NCI-H1436 treated with DMSO at 0.1 percent for 48 hours (cell line): ENCODE measurements at regions not wholly inside any gene's neighbourhood (a gene's known extent, or its start where the extent isn't known, plus 50 kb on each side); places are given as distances from the start of the nearest gene placed in this dataset.

ENCODE experiments used
- DNase-seq: peaks from one replicate; lab custom pipeline; 2025; lab: John Stamatoyannopoulos, UW

GRCh38 chr2:106978647-106979046 lies 92.7 kb upstream of the ST6GAL2 start:
- no peak for DNase-seq

GRCh38 chr2:106981491-106981890 lies 95.5 kb upstream of the ST6GAL2 start:
- DNase-seq, result no peak

- no peak for DNase-seq
Measured at GRCh38 chr2:106982350-106982749, 96.4 kb upstream of the ST6GAL2 start.

- no peak for DNase-seq
Measured at GRCh38 chr2:106983305-106983704, 97.3 kb upstream of the ST6GAL2 start.

- DNase-seq, result no peak
Measured at GRCh38 chr2:106988361-106988760, 102.4 kb upstream of the ST6GAL2 start.

GRCh38 chr2:106990297-106990696 lies 104.3 kb upstream of the ST6GAL2 start:
- DNase-seq, result no peak

GRCh38 chr2:106991866-106992265 lies 105.9 kb upstream of the ST6GAL2 start:
- no peak for DNase-seq

GRCh38 chr2:106995556-106995955 lies 109.6 kb upstream of the ST6GAL2 start:
- DNase-seq, result no peak

GRCh38 chr2:106996171-106996769 lies 110.3 kb upstream of the ST6GAL2 start:
- DNase-seq, result peak; percentile 15

GRCh38 chr2:106997204-106997603 lies 111.2 kb upstream of the ST6GAL2 start:
- no peak for DNase-seq

- DNase-seq, result no peak
Measured at GRCh38 chr2:107001062-107001461, 115.1 kb upstream of the ST6GAL2 start.

- no peak for DNase-seq
Measured at GRCh38 chr2:107001551-107001950, 115.6 kb upstream of the ST6GAL2 start.

GRCh38 chr2:107001964-107002696 lies 116.2 kb upstream of the ST6GAL2 start:
- DNase-seq, result no peak

- DNase-seq, result no peak
Measured at GRCh38 chr2:107002735-107003134, 116.8 kb upstream of the ST6GAL2 start.

- DNase-seq, result no peak
Measured at GRCh38 chr2:107005853-107006252, 119.9 kb upstream of the ST6GAL2 start.

GRCh38 chr2:107006836-107007235 lies 120.9 kb upstream of the ST6GAL2 start:
- DNase-seq, result no peak

- no peak for DNase-seq
Measured at GRCh38 chr2:107007927-107008326, 122.0 kb upstream of the ST6GAL2 start.

- no peak for DNase-seq
Measured at GRCh38 chr2:107008843-107009242, 122.9 kb upstream of the ST6GAL2 start.

GRCh38 chr2:107009275-107009674 lies 123.3 kb upstream of the ST6GAL2 start:
- DNase-seq, result no peak

GRCh38 chr2:107012714-107013306 lies 126.8 kb upstream of the ST6GAL2 start:
- DNase-seq, result no peak

GRCh38 chr2:107013884-107014283 lies 127.9 kb upstream of the ST6GAL2 start:
- DNase-seq, result no peak

- no peak for DNase-seq
Measured at GRCh38 chr2:107018366-107018765, 132.4 kb upstream of the ST6GAL2 start.

GRCh38 chr2:107020392-107020791 lies 134.4 kb upstream of the ST6GAL2 start:
- DNase-seq, result no peak
